Omental fat pad (tissue), 3 donors: ENCODE measurements at regions not wholly inside any gene's neighbourhood (a gene's known extent, or its start where the extent isn't known, plus 50 kb on each side); places are given as distances from the start of the nearest gene placed in this dataset.

Experiments
- ATAC-seq: fragments of 150-250 bp; one replicate; pipeline ENCODE4 v1.9.1; 2016; ENCODE audit warnings: mild to moderate bottlenecking, moderate library complexity; ENCODE audit not compliant: low FRiP score
- DNase-seq: peaks from one replicate; pipeline ENCODE4 v3.0.0-alpha.2; 2019; ENCODE audit warnings: low spot score
- CTCF ChIP-seq, 3 donors: fragments of 450-650 bp; IDR thresholded peaks; one replicate each; pipeline ENCODE4 v1.5.1; 2016 to 2017; ENCODE audit warnings: antibody characterized with exemption in 3 of 3, mild to moderate bottlenecking in 3 of 3, moderate library complexity in 2 of 3

GRCh38 chr5:107254214-107254901 lies 416.4 kb downstream of the EFNA5 start:
- ATAC-seq: no peak
- TF ChIP-seq CTCF (IDR thresholded peaks at IDR 0.05): no peak
- no peak for DNase-seq

DNA sequence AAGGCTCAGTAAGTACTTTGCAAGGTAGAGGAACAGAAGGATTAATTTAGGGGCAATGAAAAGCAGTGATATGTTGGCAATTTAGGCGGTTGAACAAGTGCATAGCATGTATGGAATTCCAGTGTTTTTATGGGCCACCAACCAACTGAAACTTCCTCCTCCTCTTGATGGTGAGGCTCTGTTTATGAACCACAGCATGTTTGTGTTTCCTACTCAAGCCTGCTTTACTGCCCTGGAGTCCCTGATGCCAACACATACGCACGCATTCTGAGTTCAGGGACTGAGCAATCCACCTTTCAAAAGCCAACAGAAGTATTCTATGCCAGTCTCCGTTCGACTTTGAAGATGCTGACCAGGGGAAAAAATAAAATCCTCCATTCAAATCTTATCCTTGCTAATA lies 417.5 kb downstream of the EFNA5 start:
- DNase-seq (no peak), ATAC-seq (no peak)
- TF ChIP-seq CTCF (IDR thresholded peaks at IDR 0.05): no peak

DNA sequence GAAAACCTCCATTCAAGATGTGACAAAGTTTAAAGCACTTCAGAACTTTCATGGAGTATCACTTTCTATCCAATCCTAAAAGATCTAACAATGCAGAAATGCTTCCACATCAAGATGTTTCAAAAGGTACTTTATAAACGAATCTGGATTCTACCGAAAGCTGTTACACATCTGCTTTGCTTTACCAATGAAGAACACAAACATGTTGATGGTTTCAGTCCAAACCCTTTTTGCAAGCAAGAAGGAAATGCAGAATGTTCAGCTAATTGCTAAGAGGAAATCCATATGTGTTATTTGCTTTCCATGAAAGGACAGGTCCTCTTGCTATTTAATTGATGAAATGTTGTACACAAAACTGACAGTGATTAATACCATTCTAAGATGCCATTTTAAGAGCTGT lies 419.6 kb downstream of the EFNA5 start:
- no peak for DNase-seq
- no peak for TF ChIP-seq CTCF (IDR thresholded peaks at IDR 0.05)
- ATAC-seq: no peak

DNA sequence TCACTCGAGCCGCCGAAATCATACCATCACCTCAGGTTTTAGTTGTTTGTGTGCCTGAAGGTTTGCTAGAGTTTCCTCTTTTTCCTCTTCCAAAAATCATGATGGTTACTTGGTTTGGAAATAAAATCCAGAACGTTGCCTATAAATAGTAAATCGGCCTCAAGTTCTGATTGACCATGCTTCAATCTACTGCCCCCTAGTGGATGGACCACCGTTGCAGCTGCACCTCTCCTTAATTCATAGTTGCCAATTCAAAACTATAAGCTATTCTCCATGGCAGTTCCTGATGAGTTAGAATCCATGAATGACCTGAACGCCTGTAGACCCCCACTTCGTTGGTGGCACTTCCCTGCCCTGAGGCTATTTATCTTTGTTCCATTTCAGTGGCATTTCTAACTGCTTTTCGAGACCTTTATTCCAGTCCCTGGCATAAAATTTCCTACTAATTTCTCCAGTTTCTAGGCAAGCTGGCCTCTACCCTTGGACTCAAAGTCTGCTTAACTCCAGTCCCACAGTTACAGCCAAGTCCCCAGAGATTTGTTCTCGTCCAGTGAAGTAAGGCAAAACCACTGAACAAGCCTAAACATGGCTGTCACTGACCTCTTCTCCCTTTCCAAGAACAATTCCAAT lies 422.6 kb downstream of the EFNA5 start:
- TF ChIP-seq CTCF (IDR thresholded peaks at IDR 0.05): no peak
- no peak for ATAC-seq
- peak; percentile 23 for DNase-seq

- TF ChIP-seq CTCF (IDR thresholded peaks at IDR 0.05): no peak
- ATAC-seq: no peak
- DNase-seq: no peak
Observed at GRCh38 chr5:107247427-107247826, 423.3 kb downstream of the EFNA5 start.

DNA sequence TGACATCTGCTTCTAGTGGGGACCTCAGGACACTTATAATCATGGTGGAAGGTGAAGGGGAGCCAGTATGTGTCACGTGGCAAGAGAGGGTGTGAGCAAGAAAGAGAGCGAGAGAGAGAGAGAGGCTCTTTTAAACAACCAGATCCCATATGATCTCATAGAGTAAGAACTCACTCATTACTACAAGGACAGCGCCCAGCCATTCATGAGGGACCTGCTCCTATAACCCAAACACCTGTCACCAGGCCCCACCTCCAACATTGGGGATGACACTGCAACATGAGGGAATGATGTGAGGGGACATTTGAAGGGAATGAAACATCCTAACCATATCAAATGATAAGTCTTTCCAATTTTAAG lies 427.5 kb downstream of the EFNA5 start:
- no peak for ATAC-seq
- DNase-seq: no peak
- TF ChIP-seq CTCF (IDR thresholded peaks at IDR 0.05): no peak
